ENCODE measurements at regions not wholly inside any gene's neighbourhood (a gene's known extent, or its start where the extent isn't known, plus 50 kb on each side); places are given as distances from the start of the nearest gene placed in this dataset.
"Not testable (repeated sequence)": the region's sequence is repeated elsewhere in the genome, so short reads cannot be mapped to it uniquely, and the experiment has no call there.

DNA sequence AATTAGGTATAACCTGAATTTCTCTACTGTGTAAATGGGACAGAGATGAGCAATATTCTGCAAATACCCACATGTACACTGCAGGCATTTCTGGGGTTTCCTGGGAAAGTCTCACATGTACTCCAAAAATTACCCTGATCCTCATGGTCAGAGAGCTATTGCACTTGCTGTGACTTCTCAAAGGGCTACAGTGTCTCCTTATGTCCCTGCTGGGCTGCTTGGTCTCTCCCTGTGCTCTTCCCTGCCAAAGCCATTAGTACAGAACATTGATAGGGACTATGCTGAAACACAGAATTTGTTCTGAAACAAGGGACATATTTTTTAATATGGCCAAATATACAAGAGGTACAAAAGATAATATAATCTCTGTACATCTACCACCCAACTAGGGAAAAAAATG is 924.4 kb upstream of the NXPH2 start:
- no peak for DNase-seq (ENCODE audit: low spot score)

DNA sequence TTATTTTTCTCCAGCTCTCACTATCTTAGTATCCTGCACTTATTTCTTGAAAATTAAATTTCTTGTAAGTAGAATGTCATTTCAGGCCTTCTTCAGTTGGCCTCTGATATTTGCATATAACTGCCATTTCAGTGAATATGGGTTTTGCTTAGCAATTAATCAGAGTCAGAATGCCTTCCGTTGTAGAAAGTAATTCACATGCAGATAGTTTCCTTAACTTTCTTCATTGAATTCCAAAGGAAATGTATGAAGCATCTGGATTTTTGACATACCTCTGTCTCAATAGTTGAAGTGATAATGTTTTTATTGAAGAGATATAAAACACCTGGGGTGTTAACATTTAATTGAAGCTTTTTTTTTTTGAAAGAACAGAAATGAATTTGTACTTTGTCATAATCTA is 914.1 kb upstream of the NXPH2 start:
- DNase-seq (ENCODE audit: low spot score) = no peak

DNA sequence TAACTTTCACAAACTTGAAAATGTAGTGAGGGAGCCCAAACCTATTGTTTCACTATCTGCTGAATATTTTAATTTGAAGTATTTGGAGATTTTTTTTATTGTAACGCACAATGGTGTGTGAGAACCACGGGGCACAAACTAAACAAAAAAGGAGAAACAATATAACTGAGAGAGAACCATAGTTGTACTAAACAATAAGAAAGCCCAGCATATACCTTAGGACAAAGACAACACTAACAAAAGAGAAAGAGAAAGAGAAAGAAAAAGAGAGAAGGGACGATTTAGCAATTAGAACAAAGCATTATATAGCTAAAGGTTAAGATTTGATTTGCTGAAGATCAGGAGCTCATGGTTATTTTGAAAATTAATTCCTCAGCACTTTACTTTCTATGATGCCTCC is 906.0 kb upstream of the NXPH2 start:
- DNase-seq (ENCODE audit: low spot score) = no peak

DNA sequence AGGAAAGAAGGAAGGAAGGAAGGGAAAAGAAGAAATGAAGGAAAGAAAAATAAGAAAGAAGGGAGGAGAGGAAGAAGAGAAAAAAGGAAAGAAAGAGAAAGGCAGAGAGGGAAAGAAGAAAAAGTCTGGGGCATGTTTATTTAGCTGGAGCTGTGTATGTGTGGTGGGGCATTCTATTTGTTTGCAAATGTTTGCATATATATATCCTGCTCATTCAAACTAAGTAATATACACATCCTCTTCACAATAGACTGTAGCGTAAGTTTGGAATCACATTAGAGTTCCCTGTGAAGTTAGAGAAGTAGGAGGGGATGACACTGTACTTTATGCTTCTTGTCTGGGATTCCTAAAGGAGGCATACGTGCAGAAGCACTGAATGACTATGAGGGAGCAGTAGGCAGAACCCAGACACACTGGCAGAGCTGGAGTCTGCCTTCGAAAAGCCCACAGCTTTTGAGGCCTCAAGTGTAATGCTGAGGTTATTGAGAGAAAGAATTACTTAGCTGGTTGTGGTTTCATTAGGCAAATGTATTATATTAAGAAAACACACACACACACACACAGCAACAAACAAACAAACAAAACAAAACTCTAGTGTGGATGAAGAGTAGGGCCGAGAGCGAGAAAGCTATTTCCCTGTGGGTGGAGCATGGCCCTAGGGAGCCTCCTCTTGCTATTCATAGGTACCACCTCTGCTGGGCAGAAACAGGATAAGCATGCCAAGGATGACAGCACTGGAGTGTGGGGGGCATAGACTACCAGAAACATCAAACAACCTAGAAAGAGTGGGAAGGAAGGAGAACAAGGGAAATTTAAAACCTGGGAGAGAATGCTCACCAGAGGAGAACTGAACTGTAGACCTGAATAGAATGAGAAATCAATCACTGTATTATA is 905.1 kb upstream of the NXPH2 start:
- no peak for DNase-seq (ENCODE audit: low spot score)

DNA sequence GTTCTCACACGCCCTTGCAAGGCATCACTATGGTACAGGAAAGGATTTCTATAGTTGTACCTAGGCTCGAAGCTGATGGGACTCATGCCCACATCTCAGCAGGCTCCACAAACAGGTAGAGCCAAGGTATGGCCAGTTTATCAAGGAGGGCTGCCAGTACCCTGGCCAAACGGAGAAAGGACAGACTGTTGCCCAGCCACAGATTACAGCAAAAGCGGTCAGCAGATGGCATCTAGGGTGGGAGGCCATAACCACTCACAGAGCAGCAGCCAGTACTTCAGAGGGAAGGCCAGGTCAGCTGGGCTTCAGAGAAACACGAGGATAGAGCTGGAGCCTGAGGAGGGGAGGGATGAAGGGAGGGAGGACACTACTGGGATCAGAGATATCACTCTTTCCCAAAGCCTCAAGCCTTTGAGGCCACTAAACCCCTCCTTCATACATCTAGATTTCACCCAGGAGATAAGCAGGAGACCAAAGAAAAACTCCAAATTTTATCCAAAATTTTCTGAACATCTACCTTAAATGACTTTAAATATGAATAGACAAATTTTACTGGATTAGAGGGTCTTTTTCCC is 904.2 kb upstream of the NXPH2 start:
- DNase-seq (ENCODE audit: low spot score) = no peak

DNA sequence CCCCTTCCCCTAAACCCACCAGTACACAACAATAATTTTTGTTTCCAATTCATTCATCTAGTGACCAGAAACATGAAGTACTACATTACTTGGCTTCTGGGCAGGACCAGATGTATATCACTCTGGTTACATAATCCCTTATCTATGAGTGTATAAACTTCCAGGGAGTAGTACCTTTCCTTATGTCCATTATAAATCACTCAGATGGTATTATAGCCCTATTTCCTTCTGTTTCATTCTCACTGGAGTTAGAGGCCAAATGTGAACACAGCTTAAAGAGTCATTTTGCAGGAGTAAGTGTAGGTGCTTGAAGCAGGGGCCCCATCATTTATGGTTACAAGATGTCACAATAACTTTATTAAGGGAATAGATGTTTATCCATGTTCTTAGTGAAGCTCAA is 894.4 kb upstream of the NXPH2 start:
- DNase-seq (ENCODE audit: low spot score) = no peak

DNA sequence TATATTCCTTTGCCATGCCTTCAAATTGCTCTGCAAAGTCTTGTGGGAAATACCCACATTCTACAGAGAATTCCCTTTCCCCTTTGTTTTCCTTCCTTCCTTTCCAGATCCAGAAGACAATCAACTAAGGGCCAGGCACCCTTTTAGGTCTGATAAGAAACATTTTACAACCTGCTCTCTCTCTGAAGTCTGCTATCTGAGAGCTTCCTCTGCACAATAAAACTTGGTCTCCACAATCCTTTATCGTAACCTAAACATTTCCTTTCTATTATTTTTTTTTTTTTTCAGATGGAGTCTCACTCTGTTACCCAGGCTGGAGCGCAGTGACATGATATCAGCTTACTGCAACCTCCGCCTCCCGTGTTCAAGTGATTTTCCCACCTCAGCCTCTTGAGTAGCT is 893.3 kb upstream of the NXPH2 start:
- DNase-seq (ENCODE audit: low spot score) = not testable (repeated sequence)

DNA sequence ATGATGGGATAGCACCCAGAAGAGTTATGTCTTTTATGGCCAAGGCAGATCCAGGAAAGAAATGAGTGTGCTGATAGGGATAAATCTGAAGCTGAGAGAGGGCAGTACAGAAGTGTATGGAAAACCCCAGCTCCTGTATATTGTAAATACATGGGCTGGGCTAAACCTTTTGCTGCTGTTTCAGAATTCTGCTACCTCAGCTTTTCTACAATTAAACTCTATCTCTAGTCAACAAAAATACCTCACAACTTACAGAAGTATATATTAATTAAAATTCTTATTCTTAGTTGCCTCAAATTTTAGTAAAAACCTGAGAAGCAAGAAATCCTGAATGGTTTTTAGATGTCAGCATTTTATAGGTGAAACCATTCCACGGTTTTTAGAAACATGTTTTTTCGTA is 889.5 kb upstream of the NXPH2 start:
- no peak for DNase-seq (ENCODE audit: low spot score)

DNA sequence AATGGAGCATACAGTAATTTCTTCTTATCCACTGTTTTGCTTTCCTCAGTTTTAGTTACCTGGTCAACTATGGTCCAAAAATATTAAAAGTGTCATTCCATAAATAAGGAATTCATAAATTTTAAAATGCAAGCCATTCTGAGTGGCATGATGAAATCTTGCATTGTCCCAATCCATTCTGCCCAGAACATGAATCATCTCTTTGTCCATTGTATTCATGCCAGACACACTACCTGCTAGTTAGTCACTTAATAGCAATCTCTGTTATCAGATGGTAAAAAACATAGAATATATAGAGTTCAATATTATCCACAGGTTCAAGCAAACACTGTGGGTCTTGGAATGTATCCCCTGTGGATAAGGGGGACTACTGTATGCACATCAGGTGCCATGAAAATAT is 872.2 kb upstream of the NXPH2 start:
- no peak for DNase-seq (ENCODE audit: low spot score)

DNA sequence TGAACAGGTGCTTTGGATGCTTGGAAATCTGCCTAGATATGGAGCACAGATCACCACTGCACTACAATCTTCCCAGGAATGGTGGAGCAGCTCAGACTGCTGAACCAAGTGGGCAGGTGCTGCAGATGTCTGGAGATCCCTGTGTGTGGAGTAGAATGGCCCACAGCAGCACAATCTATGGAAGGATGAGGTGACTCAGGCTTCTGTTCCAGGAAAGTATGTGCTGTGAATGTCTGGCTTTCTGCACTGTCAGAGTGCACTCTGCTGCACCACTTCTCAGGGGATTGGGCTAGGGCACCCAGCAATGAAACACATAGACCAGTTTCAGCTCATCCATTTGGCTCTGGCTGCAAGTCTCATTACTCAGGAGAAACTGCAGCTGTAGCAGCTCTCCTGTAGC is 865.4 kb upstream of the NXPH2 start:
- no peak for DNase-seq (ENCODE audit: low spot score)

DNA sequence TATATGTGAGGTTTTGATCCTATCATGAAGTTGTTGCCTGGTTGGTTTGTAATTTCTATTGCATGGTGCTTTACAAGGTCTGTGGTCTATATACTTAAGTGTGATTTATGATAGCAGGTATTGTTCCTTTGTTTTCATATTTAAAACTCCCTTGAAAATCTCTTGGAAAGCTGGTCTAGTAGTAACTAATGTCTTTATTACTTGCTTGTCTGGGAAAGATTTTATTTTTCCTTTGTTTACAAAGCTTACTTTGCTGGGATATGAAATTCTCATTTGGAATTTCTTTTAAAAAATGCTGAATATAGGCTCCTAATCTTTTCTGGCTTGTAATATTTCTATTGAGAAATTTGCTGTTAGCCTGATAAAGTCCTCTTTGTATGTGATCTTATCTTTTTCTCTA is 862.9 kb upstream of the NXPH2 start:
- DNase-seq (ENCODE audit: low spot score) = no peak

DNA sequence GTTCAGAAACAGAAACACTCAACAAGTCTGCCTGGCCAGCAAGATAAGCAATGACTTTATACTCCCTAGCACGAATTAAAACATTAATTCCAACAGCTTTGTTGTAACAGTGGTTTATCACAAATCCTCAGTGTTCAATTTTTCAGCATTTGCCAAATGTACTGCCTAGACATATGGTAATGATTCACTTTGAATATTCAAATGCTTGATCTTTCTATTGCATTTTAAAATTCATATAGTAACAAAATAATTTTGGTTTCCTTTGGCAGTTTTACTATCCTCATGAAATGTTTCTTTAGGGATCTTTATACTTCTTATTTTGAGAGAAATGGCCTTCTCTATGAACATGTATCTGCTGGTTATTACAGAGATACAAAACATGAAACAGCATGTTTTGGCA is 851.8 kb upstream of the NXPH2 start:
- no peak for DNase-seq (ENCODE audit: low spot score)

DNA sequence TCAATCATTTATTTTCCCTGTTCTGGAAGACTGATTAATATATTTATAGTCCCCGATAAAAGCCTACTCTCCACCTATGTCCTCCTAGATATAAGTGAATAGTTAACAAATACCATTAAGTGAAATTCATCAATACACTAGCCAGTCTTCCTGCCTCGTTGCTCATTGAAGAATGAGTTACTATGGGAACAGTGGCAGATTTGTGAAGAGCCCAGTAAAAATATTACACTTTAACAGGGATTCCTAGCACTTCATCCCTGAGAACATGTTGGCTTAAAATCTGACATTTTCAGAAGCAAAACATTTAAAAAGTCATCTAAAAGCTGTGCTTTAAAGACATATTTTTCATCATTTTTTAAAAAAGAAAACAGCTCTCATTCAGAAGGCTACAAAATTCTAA is 848.7 kb upstream of the NXPH2 start:
- no peak for DNase-seq (ENCODE audit: low spot score)

DNA sequence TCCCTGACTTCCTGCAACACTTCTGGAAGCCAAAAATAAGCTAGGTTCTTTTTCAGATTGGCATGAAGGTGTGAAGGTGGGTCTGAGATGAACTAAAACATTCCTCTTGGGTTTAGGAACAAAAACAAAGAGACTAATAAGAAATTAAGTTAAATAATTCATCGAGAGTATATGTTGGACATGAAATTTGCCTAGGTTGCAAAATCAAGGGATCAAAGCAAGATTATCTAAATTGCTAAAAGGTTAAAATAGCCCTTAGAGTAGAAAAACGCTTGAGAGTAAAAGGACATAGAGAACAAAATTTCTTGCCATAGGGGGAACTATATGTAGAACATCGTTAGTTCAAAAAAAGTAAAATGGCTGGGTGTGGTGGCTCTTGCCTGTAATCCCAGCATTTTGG is 845.9 kb upstream of the NXPH2 start:
- no peak for DNase-seq (ENCODE audit: low spot score)

DNA sequence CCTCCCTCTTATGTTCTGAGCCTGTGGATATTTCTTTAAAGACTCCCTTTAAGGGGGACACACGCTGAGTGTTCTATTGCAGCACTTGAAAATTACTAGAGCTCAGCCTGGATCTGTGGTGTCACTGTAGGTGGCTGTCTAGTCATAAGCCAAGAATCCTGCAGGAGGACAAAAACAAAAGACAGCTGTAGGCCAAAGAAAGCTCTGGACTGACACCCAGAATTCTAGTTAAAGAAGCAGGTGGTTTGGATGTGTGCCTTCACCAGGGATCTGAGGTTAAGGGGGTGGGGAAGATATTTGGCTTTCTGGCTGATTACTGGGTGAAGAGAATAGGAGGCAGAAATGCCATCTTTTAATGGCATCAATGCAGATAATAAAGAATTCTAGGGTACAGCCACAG is 842.5 kb upstream of the NXPH2 start:
- no peak for DNase-seq (ENCODE audit: low spot score)

DNA sequence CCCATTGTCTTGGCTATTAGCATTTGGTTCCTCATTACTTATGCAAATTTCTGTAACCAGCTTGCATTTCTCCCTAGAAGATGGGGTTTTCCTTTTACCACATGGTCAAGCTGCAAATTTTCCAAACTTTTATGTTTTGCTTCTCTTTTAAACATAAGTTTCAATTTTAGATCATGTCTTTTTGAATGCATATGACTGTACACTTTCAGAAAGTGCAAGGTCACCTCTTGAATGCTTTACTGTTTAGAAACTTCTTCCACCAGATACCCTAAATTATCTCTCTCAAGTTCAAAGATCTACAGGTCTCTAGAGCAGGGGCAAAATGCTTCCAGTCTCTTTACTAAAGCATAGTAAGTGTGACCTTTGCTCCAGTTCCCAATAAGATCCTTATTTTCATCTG is 837.6 kb upstream of the NXPH2 start:
- DNase-seq (ENCODE audit: low spot score) = no peak

DNA sequence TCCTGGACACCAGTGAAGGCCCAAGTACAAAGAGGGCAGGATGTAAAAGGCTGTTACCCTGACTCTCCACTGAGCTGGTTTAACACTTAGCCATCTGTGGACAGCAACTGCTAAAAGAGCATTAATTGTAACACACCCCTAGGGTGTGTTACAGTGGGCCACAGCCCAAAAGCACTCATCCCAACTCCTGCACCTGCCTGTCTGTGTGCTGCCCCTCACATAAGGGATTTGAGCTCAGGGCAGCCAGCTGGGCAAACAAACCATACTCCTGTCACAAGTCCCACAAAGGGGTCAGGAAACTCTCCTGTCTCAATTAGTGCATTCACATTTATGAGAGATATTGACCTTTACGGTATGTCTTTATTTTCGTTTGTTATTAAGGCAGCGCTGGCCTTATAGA is 833.1 kb upstream of the NXPH2 start:
- DNase-seq (ENCODE audit: low spot score) = no peak

DNA sequence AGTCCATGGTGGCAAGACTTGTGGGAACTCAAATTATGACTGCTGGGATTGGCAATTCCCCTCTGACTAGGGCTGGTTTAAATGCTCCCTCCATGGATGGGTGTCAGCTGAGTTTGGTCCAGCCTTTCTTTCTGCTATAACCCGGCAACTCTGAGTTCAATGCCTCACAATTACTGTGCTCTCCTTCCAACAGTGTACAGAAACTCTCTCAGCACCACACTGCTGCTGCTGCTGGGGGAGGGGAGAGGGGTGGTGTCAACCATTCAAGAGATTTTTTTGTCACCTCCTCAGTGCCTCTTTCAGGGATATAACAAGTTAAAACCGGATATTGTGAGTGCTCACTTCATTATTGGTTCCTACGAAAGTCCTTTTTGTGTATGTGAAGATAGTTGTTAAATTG is 830.3 kb upstream of the NXPH2 start:
- no peak for DNase-seq (ENCODE audit: low spot score)

DNA sequence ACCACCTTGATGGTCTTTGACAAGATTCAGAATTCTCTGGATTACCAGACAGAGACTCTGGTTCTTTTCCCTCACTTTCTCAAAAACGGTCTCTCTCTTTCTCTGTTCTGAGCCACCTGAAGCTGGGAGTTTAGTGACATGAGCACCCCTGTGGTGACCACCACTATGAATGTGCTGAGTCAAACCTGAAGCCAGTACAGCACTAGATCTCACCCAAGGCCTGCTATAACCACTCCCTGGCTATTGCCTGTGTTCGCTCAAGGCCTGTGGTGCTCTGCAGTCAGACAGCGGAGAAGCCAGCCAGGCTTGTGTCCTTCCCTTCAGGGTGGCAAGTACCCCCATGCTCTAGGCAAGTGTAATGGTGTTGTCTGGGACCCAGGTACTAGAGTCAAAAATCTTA is 828.9 kb upstream of the NXPH2 start:
- no peak for DNase-seq (ENCODE audit: low spot score)

DNA sequence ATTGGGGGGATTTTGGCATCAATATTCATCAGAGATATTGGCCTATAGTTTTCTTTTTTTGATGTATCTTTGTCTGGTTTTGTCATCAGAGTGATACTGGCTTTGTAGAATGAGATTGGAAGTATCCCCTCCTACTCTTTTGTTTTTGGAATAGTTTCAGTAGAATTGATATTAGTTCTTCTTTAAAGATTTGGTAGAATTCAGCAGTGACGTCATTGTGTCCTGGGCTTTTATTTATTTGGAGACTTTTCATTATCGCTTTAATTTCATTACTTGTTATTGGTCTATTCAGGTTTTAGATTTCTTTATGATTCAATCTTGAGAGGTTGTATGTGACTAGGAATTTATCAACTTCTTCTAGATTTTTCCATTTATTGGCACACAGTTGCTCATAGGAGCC is 825.5 kb upstream of the NXPH2 start:
- DNase-seq (ENCODE audit: low spot score) = no peak

DNA sequence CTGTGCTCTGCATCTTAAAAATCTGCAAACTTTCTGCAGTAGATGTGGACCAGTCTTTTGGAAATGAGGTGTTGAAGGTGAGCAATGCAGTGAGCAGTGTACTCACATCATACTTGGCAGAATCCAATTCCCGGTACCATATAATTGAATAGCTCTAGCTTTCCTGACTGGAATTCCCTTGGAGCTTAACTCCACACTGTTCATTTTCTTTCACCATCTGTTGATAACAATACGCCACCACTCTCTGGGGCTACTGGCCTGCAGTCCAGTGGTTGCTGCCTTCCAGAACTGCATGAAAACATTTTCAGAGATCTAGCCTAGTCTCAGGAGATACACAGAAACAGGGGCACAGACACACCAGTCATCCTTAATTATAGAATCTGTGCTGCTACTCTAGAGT is 820.0 kb upstream of the NXPH2 start:
- no peak for DNase-seq (ENCODE audit: low spot score)

DNA sequence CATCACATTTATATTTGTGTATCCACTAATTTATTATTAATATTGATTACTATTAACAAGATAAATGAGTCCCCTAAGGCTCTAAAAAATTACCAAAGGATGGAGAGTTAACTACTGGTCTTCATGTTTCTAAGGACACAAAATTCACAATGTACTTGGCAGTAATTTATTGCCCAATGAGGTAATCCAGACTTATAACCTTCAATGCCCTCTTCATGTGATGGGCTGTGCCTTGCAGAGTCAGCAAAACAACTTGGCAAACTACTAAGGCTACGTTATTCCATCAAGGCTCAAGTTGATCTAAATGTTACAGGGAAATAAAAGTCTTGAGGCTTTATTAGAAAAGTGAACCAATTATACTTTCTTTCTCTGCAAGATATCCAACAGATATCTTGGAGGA is 804.9 kb upstream of the NXPH2 start:
- no peak for DNase-seq (ENCODE audit: low spot score)

DNA sequence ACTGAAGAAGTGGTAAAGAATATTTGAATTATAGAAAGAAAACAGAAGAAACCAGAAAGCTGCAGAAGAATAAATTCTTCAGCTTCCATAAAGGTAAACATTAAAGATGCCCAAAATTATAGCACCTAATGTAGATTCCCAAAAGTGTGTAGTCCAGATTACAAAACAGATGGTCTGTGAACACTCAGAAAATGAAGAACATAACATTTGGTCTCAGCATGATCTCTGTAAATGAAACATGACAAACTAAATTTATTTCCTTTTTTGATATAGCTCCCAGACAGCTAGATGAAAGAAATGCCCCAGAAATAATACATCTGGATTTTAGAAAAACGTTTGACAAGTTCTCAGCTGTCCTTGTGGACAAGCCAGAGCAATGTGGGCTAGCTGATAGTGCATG is 794.2 kb upstream of the NXPH2 start:
- DNase-seq (ENCODE audit: low spot score) = no peak

DNA sequence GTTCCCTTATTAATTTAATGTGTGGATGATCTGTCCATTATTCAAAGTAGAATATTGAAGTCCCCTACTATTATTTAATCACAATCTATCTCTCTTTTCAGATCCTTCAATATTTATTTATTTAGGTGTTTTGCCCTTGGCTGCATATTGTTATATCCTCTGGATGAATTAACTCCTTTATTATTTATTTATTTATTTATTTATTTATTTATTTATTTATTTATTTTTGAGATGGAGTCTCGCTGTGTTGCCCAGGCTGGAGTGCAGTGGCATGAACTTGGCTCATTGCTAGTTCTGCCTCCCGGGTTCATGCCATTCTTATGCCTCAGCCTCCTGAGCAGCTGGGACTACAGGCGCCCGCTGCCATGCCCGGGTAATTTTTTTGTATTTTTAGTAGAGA is 776.6 kb upstream of the NXPH2 start:
- no peak for DNase-seq (ENCODE audit: low spot score)
